ENCODE measurements at regions not wholly inside any gene's neighbourhood (a gene's known extent, or its start where the extent isn't known, plus 50 kb on each side); places are given as distances from the start of the nearest gene placed in this dataset.

GRCh38 chr9:11962327-11962726 is 730.9 kb upstream of the TYRP1 start:
- no peak for DNase-seq

GRCh38 chr9:11966786-11967185 is 726.4 kb upstream of the TYRP1 start:
- no peak for DNase-seq

GRCh38 chr9:11968631-11969030 is 724.6 kb upstream of the TYRP1 start:
- no peak for DNase-seq

GRCh38 chr9:11973011-11973410 is 720.2 kb upstream of the TYRP1 start:
- peak; percentile 16 for DNase-seq

- DNase-seq = no peak
Observed at GRCh38 chr9:11973511-11973910, 719.7 kb upstream of the TYRP1 start.

GRCh38 chr9:11992866-11993265 is 700.3 kb upstream of the TYRP1 start:
- peak; percentile 12 for DNase-seq

- DNase-seq = no peak
Observed at GRCh38 chr9:12014488-12014887, 678.7 kb upstream of the TYRP1 start.

- no peak for DNase-seq
Observed at GRCh38 chr9:12054235-12054634, 639.0 kb upstream of the TYRP1 start.

- no peak for DNase-seq
Observed at GRCh38 chr9:12056874-12057273, 636.3 kb upstream of the TYRP1 start.

- DNase-seq = no peak
Observed at GRCh38 chr9:12060067-12060466, 633.1 kb upstream of the TYRP1 start.

- no peak for DNase-seq
Observed at GRCh38 chr9:12060811-12061210, 632.4 kb upstream of the TYRP1 start.

GRCh38 chr9:12065050-12065449 is 628.1 kb upstream of the TYRP1 start:
- no peak for DNase-seq

GRCh38 chr9:12065686-12066085 is 627.5 kb upstream of the TYRP1 start:
- no peak for DNase-seq

- DNase-seq = no peak
Observed at GRCh38 chr9:12066455-12067035, 626.6 kb upstream of the TYRP1 start.

- DNase-seq = no peak
Observed at GRCh38 chr9:12069366-12069765, 623.8 kb upstream of the TYRP1 start.

- no peak for DNase-seq
Observed at GRCh38 chr9:12085399-12085798, 607.8 kb upstream of the TYRP1 start.

GRCh38 chr9:12091865-12092527 is 601.2 kb upstream of the TYRP1 start:
- DNase-seq = no peak

- DNase-seq = no peak
Observed at GRCh38 chr9:12094046-12094445, 599.1 kb upstream of the TYRP1 start.

- DNase-seq = no peak
Observed at GRCh38 chr9:12095931-12096330, 597.3 kb upstream of the TYRP1 start.

- DNase-seq = peak; percentile 3
Observed at GRCh38 chr9:12133416-12133815, 559.8 kb upstream of the TYRP1 start.

- no peak for DNase-seq
Observed at GRCh38 chr9:12141422-12141821, 551.8 kb upstream of the TYRP1 start.

GRCh38 chr9:12155401-12156134 is 537.6 kb upstream of the TYRP1 start:
- no peak for DNase-seq

GRCh38 chr9:12162181-12162815 is 530.9 kb upstream of the TYRP1 start:
- DNase-seq = no peak
